ENCODE measurements at regions not wholly inside any gene's neighbourhood (a gene's known extent, or its start where the extent isn't known, plus 50 kb on each side); places are given as distances from the start of the nearest gene placed in this dataset.

DNA sequence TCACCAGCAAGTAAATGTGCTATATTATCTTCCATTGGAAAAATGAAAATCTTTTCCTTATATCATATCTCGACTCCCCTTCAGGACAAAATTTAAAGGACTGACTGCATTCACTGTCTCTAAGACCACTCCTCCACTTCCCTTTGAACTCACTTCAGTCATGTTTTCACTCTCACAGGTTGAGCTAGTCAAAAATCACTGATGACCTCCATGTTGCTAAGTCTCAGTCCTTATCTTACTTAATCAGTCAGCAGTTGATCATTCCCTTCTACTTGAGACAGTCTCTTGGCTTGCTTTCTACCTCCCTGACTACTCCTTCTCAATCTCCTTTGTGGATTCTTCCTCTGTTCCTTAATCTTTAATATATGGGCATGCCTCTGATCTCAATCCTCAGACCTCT lies 117.0 kb upstream of the LSM6 start:
- Histone ChIP-seq H3K4me3 (no peak overlapping the region), H3K27me3 (no peaks in the 10 kb centered on the region), H3K36me3 (no peaks in the 10 kb centered on the region), H3K9me3 (no peaks in the 10 kb centered on the region), H3K4me1 (no peaks in the 10 kb centered on the region), H3K27ac (no peak overlapping the region)
- no peak for DNase-seq (ENCODE audit: low spot score in 2 of 2)
- TF ChIP-seq, protein P1, sequence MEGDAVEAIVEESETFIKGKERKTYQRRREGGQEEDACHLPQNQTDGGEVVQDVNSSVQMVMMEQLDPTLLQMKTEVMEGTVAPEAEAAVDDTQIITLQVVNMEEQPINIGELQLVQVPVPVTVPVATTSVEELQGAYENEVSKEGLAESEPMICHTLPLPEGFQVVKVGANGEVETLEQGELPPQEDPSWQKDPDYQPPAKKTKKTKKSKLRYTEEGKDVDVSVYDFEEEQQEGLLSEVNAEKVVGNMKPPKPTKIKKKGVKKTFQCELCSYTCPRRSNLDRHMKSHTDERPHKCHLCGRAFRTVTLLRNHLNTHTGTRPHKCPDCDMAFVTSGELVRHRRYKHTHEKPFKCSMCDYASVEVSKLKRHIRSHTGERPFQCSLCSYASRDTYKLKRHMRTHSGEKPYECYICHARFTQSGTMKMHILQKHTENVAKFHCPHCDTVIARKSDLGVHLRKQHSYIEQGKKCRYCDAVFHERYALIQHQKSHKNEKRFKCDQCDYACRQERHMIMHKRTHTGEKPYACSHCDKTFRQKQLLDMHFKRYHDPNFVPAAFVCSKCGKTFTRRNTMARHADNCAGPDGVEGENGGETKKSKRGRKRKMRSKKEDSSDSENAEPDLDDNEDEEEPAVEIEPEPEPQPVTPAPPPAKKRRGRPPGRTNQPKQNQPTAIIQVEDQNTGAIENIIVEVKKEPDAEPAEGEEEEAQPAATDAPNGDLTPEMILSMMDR (IDR thresholded peaks at IDR 0.05): no peak
- TF ChIP-seq POLR2A (IDR thresholded peaks at IDR 0.05) (no peak), EP300 (IDR thresholded peaks at IDR 0.05) (no peak)
- WGBS, 2 donors: 93 to 97% methylated on average over 1 of the region's 1 CpG

DNA sequence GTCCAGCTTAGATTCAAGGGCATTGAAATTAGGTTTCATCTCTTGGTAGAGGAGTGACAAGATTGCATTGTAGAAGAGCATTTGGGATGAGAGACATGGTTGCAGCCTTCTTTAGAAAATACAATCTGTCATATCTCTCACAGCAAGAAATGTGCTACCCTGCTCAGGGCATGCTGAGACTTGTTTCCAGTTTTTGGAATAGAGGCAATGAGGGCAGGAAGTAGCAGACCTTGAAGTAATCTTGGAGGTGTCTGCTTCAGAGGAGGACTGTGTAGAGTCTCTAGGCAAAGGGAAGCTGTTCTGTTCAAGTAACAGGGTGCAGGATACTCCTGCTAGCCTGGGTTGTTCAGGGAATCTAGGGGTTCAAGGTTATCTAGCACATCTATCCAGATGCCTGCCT lies 116.1 kb upstream of the ZNF827 start:
- Histone ChIP-seq H3K36me3 (no peaks in the 10 kb centered on the region), H3K4me3 (no peak overlapping the region), H3K27me3 (no peaks in the 10 kb centered on the region), H3K9me3 (no peaks in the 10 kb centered on the region), H3K4me1 (no peaks in the 10 kb centered on the region), H3K27ac (no peak overlapping the region)
- DNase-seq (ENCODE audit: low spot score in 2 of 2): no peak
- TF ChIP-seq EP300 (IDR thresholded peaks at IDR 0.05) (no peak), POLR2A (IDR thresholded peaks at IDR 0.05) (no peak)
- TF ChIP-seq, protein P1 (IDR thresholded peaks at IDR 0.05): no peak

DNA sequence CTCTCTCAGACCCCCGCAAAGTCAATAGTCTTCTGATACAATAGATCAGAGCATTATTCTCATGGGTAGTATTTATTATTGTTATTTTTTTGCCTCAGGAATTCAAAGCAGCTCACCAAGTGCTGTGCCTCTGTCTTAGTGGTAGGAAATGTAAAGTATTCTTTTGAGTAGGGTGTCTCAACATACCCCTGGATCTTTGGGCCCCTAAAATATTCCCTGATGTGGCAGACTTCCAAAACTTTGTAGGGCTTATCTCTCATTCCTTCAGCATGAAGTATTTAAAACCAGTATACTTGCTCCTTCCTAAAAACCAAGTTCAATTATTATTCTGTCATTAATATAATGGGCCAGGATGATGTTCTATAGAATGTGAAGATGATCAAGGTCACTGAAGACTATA lies 115.3 kb upstream of the ZNF827 start:
- 80 to 91% methylated on average over 1 of the region's 1 CpG for WGBS, 2 donors
- no peak for DNase-seq (ENCODE audit: low spot score in 2 of 2)
- TF ChIP-seq, protein P1 (IDR thresholded peaks at IDR 0.05): no peak
- no peak for TF ChIP-seq EP300 (IDR thresholded peaks at IDR 0.05)
- no peak for TF ChIP-seq POLR2A (IDR thresholded peaks at IDR 0.05)
- Histone ChIP-seq H3K4me3 (no peak overlapping the region), H3K27ac (no peak overlapping the region), H3K36me3 (no peaks in the 10 kb centered on the region), H3K27me3 (no peaks in the 10 kb centered on the region), H3K4me1 (no peaks in the 10 kb centered on the region), H3K9me3 (no peaks in the 10 kb centered on the region)

DNA sequence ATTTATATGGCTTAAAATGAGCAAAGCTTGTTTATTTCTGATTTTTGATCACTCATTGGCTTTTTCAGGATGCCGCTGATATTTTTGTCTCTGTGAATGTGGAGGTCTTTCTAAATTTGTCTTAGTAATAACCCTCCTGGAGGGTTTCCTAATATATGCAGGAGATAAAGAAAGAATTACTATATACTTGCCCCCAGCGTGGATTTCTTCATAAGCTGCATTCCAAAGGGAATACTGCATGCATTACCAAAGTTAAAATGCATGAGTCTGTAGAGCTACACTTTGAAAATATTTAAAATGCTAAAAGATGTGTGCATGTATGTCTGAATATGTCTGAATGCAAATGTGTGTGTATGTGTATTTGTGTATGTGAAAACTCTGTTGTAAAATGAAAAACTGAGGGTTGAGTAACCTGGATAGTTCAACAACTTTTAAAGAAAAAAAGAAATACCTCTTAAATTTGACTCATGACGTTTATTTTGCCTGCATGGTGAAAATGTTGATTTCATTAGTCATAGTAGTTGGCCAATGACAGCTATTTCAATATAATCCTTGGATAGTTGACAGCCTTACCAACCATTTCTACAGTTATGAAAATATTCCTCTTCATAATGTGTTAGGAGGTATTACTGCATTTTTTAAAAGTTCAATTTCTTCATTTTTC lies 113.2 kb upstream of the ZNF827 start:
- H3K4me1 ChIP-seq: no peaks in the 10 kb centered on the region
- no peaks in the 10 kb centered on the region for H3K36me3 ChIP-seq
- WGBS, 2 donors: 61 to 66% methylated on average over 3 of the region's 3 CpGs
- no peak for DNase-seq (ENCODE audit: low spot score in 2 of 2)
- peaks cover 0 to 16% (median 0%) of the 10 kb centered on the region in 4 donors for H3K9me3 ChIP-seq
- H3K27me3 ChIP-seq: no peaks in the 10 kb centered on the region
- H3K27ac ChIP-seq: no peak overlapping the region
- H3K4me3 ChIP-seq: no peak overlapping the region
- TF ChIP-seq, protein P1 (IDR thresholded peaks at IDR 0.05): no peak
- TF ChIP-seq POLR2A (IDR thresholded peaks at IDR 0.05) (no peak), EP300 (IDR thresholded peaks at IDR 0.05) (no peak)

DNA sequence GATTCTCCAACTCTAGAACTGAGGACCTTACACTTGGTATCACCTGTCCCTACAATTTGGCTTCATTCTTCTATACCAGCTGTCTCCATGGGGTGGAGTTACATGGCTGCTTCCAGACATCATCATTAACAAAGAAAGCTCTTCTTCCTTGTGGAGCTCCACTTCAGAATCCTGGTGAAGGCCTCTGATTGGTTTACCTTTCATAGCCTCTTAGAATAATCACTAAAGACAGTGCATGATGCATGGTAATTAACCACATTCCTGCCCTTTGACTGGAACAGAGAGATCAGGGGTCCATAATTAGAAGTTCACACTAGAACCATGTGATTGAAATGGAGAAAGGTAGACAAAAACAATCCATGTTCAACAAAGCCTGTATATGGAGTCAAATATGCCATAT lies 112.6 kb upstream of the ZNF827 start:
- H3K4me3 ChIP-seq: no peak overlapping the region
- H3K27me3 ChIP-seq: no peaks in the 10 kb centered on the region
- no peak overlapping the region for H3K27ac ChIP-seq
- no peaks in the 10 kb centered on the region for H3K36me3 ChIP-seq
- H3K4me1 ChIP-seq: no peaks in the 10 kb centered on the region
- peaks cover 0 to 16% (median 0%) of the 10 kb centered on the region in 4 donors for H3K9me3 ChIP-seq
- TF ChIP-seq POLR2A (IDR thresholded peaks at IDR 0.05) (no peak), EP300 (IDR thresholded peaks at IDR 0.05) (no peak)
- TF ChIP-seq, protein P1 (IDR thresholded peaks at IDR 0.05): no peak
- DNase-seq (ENCODE audit: low spot score in 2 of 2): no peak

All from tibial nerve (tissue), 4 donors.